Ectodermal cell (in vitro differentiated cells): ENCODE measurements at regions not wholly inside any gene's neighbourhood (a gene's known extent, or its start where the extent isn't known, plus 50 kb on each side); places are given as distances from the start of the nearest gene placed in this dataset.

ENCODE experiments used
- H3K27ac ChIP-seq: 2 replicates; pipeline ENCODE4 v1.7.0; 2013; ENCODE audit warnings: mild to moderate bottlenecking, low read depth, low read length; ENCODE audit not compliant: insufficient read depth, poor library complexity, severe bottlenecking
- H3K27me3 ChIP-seq: 2 replicates; pipeline ENCODE4 v1.7.0; 2013; ENCODE audit warnings: mild to moderate bottlenecking, low read length; ENCODE audit not compliant: insufficient read depth, control insufficient read depth, poor library complexity, severe bottlenecking
- H3K36me3 ChIP-seq: one replicate; pipeline ENCODE4 v1.7.0; 2013; ENCODE audit warnings: low read length; ENCODE audit not compliant: control insufficient read depth, insufficient read depth
- H3K4me1 ChIP-seq: one replicate; pipeline ENCODE4 v1.7.0; 2013; ENCODE audit warnings: low read length; ENCODE audit not compliant: control insufficient read depth, insufficient read depth
- H3K4me3 ChIP-seq: 2 replicates; pipeline ENCODE4 v1.7.0; 2013; ENCODE audit warnings: low read depth, low read length, control low read depth; ENCODE audit not compliant: insufficient read depth
- H3K9me3 ChIP-seq: 2 replicates; pipeline ENCODE4 v1.7.0; 2013; ENCODE audit warnings: mild to moderate bottlenecking, low read length, moderate library complexity; ENCODE audit not compliant: control insufficient read depth
- WGBS, 2 experiments: methylation state at CpG; one replicate each; pipeline ENCODE4 v1.1.7; 2013; ENCODE audit warnings: missing lambda C conversion rate in 2 of 2; 5-methylcytosine and 5-hydroxymethylcytosine counted together

DNA sequence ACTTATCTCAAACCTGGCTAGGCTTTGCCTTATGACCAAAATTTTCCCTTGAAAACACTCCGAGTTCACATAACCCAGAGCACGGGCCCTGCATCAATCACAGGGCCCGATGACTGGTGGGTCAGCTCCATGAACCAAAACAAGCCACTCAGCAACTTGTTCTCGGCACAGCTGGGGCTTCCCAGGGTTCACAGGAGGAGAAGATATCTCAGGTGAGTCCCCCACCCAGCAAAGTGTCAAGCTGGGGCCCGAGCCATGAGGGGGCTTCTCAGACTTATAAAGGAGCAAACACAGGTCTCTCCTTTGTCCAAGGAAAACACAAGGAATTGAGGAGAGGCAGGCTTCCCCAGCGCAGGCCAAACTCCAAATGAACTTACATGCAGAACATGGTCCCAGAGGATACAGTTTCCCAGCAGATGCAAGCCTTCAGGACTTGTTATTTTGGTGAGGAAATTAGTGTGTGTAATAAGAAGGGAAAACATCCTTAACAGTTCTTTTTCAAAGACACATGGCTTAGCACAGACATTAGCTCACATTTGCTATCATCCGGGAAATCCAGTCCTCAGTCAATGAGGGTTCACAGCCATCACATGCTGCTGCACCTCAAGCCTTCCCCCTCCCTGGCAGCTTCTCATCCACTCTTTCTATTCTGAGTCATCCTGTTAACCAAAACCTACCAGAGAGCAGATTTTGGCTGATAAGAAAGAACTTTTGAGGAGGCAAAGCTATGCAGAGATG lies 98.1 kb upstream of the NFIA start:
- H3K27ac ChIP-seq = no peak overlapping the region
- H3K27me3 ChIP-seq = no peaks in the 10 kb centered on the region
- WGBS, 2 experiments = 91 to 93% methylated on average over 7 of the region's 7 CpGs
- H3K4me3 ChIP-seq = no peak overlapping the region
- H3K9me3 ChIP-seq = no peaks in the 10 kb centered on the region
- no peaks in the 10 kb centered on the region for H3K36me3 ChIP-seq
- H3K4me1 ChIP-seq = peaks cover 7% of the 10 kb centered on the region

DNA sequence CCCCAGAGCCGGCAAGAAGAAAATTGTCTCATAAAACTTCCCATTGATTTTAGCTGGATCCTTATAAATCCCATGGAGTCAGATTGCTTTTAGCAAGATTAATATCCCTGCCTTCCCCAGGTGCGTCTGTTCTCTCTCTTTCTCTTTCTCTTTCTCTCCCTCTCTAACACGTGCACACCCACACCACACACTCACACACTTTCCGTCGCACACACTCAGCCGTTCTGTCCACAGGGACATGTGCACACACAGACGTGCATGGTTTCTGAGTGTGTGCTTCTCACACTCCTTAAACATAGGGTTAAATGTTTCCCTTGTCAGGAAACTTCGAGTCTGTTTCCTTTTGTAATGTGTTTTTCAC lies 98.7 kb upstream of the NFIA start:
- Histone ChIP-seq H3K9me3 (no peaks in the 10 kb centered on the region), H3K36me3 (no peaks in the 10 kb centered on the region), H3K4me1 (peaks cover 7% of the 10 kb centered on the region), H3K27ac (no peak overlapping the region), H3K27me3 (no peaks in the 10 kb centered on the region), H3K4me3 (no peak overlapping the region)
- WGBS, 2 experiments = 89 to 90% methylated on average over 8 of the region's 8 CpGs

DNA sequence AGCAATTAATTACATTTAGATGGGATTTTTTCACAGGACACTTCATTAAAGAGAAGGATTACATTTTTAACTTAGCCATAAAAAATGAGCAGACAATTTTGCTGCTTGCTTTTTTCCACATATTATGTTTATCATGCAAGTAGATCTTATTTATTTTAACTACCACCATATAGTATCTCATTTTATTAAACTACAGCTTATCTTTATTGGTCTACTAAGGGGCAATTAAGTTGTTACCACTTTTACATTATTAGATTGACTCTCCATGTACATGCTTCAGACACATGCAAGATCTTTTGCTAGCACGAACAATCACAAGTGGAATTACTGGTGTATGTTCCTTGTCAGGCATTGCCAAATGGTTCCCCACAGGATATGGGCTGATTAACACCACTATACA lies 99.8 kb upstream of the NFIA start:
- H3K27ac ChIP-seq = no peak overlapping the region
- WGBS, 2 experiments = 83 to 90% methylated on average over 1 of the region's 1 CpG
- H3K9me3 ChIP-seq = no peaks in the 10 kb centered on the region
- H3K4me3 ChIP-seq = no peak overlapping the region
- no peaks in the 10 kb centered on the region for H3K4me1 ChIP-seq
- H3K36me3 ChIP-seq = no peaks in the 10 kb centered on the region
- no peaks in the 10 kb centered on the region for H3K27me3 ChIP-seq

DNA sequence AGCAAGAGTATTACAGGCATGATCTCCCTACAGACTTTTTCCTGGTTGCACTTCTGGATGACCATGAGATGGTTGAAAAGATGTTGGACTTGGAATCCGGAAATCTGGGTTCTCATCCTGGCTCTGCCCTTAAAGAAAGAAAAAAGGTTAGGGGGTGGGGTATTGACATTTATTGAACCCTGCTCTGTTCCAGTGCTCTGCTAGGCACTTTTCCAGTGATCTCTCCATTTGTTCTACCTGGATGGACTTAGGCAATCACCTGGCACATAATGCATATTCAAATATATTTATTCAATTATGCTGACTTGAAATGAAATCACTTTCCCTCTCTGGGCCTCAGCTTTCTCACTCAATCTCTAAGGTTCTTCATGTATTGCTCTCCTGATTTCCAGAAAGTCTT lies 101.0 kb upstream of the NFIA start:
- H3K27me3 ChIP-seq = no peaks in the 10 kb centered on the region
- no peaks in the 10 kb centered on the region for H3K36me3 ChIP-seq
- H3K4me3 ChIP-seq = no peak overlapping the region
- no peaks in the 10 kb centered on the region for H3K4me1 ChIP-seq
- no peaks in the 10 kb centered on the region for H3K9me3 ChIP-seq
- no peak overlapping the region for H3K27ac ChIP-seq
- WGBS, 2 experiments = 90 to 95% methylated on average over 1 of the region's 1 CpG

DNA sequence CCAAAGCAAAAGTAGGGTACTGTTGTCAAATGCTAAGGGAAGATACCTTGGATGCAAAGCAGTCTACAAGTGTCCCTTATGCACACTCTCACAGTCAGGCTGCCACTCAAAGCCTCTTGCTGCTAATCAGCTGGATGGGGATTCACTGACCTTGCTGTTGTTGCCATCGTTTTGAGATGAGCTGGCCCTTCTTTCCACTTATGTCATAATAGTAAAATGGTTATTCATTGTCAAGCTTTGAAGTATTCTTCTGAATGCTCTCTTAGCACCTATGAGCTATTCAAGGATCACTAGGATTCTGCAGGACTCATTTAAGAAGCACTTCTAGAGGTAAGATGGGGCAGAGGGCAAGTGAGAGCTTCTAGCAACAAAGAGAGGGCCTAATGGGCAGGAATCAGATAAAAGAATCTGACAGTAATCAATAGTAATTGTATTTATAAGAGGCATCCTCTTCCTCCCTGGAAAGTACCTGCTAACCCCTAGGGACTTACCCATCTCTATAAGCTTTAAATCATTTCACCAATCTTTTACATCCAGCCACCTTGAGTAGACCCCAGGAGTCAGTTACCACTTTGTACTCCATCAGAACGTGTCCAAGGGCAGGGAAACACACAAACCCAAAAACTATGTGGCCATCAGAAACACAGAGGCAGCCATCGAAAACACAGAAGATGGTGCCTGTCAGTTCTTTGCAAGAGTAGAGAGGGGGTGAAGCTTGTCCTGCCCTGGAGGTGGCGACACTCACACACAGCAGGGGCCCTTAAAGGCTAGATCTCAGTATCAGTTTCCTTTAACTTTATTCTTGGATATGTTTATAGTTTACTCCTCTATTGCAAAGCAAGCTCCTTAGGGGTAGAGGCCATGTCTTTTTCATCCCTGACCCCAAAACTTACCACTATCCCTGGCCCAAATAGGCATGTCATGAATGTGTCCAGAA lies 103.7 kb upstream of the NFIA start:
- Histone ChIP-seq H3K4me1 (peaks cover 26% of the 10 kb centered on the region), H3K27ac (no peak overlapping the region), H3K36me3 (no peaks in the 10 kb centered on the region), H3K4me3 (no peak overlapping the region), H3K9me3 (no peaks in the 10 kb centered on the region), H3K27me3 (no peaks in the 10 kb centered on the region)
- WGBS, 2 experiments = 58 to 70% methylated on average over 4 of the region's 4 CpGs

DNA sequence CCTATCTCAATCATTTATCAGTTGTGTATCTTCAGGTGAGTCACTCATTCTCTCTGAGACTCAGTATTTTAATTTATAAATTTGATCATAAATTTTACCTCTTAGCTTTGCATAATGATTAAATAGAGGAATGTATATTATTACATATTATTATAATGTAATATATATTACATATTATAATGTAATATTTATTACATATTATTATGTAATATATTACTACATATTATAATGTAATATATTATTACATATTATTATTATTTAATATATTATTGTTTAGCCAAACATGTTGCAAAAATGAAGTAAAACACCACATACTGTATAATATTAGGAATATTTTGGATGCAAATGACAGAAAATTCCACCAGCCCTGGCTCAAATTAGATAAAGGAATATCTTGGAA lies 104.7 kb upstream of the NFIA start:
- Histone ChIP-seq H3K27ac (no peak overlapping the region), H3K4me1 (peaks cover 30% of the 10 kb centered on the region), H3K4me3 (no peak overlapping the region), H3K36me3 (no peaks in the 10 kb centered on the region), H3K9me3 (no peaks in the 10 kb centered on the region), H3K27me3 (no peaks in the 10 kb centered on the region)

DNA sequence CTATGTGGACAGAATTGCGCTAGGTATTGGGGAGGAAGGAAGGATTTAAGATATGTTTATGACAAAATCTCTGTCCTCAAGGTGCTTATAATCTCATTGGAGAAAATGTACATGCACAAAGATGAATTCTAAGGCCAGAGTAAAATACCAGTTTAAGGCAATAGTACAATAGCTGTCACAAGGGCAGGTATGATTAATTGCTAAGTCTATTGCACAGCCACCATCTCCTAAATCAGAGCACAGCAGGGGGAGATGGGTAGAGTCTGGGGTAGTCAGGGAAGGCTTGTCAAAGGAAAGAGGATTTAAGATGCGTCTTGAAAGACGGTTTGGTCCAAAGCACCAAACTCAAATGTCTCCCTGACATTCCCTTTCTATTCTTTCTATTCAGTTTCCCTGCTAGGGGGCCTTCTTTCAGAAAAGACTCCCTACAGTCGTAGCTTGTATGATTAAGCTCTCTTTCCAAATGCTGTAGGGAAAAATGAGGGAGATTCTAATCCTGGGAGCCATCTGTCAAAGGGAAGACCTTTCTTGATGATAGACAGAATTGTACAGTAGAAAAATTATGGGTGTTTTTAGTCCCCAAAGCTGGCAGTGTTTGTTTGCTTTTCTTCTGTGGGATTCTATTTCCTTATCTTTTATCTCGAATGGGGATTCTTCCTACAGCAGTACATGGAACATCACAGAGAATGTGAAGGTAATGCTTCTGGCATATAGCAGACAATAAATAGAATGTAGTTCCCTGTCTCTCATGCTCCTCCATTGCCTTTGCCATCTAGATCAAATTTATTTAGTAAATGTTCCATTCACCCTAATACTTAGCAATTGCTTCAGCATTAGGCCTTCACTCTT lies 107.6 kb upstream of the NFIA start:
- H3K4me1 ChIP-seq = peaks cover 40% of the 10 kb centered on the region
- no peak overlapping the region for H3K4me3 ChIP-seq
- no peak overlapping the region for H3K27ac ChIP-seq
- H3K27me3 ChIP-seq = peaks cover 9% of the 10 kb centered on the region
- WGBS, 2 experiments = 32 to 33% methylated on average over 5 of the region's 5 CpGs
- H3K36me3 ChIP-seq = no peaks in the 10 kb centered on the region
- no peaks in the 10 kb centered on the region for H3K9me3 ChIP-seq

DNA sequence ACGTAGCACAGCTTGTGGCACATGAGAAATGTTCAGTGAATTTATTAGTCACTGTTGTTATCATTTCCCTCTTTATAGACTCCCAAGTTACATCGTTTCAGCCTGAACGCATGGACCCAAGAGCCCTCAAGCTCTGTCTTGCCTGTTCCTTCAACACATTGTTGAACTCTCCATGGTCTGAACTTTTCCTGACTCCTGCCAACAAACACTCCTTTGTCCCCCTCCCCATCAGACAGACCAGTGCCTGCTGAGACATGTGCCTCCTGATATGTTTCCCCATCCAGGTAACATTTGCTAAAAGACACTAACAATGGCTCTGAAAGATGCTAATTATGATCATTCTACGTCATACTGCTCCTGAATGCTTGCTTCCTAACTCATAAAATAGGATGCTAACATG lies 108.7 kb upstream of the NFIA start:
- WGBS, 2 experiments = 84 to 92% methylated on average over 4 of the region's 4 CpGs
- no peaks in the 10 kb centered on the region for H3K36me3 ChIP-seq
- H3K4me3 ChIP-seq = no peak overlapping the region
- H3K9me3 ChIP-seq = no peaks in the 10 kb centered on the region
- H3K4me1 ChIP-seq = peaks cover 40% of the 10 kb centered on the region
- H3K27me3 ChIP-seq = peaks cover 9% of the 10 kb centered on the region
- no peak overlapping the region for H3K27ac ChIP-seq

DNA sequence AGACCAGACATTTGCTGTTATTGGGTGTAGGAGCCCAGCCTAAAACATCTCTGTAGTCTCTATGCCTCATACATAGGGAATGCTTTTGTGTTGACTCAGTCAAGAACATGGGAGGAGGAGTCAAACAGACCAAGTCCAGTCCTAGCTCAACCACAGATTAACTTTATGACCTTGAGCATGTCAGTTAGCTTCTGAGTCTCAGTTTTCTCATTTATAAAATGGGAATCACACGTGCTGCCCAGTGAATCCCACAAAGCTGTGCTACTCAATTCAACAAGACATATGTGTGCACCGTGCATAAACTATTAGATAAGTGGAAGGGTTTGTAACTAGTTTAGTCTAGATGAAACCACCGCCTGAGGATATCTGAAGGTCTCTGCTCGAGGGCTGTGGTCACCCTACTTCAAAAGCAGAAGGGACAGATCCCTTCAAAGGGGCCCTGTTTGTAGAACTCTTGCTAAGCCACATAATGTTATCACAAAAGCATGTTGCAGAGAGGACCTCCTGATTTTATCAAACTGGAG lies 109.5 kb upstream of the NFIA start:
- Histone ChIP-seq H3K27ac (no peak overlapping the region), H3K27me3 (peaks cover 9% of the 10 kb centered on the region)

More for the DNA sequence above, 109.5 kb upstream of the NFIA start:
- WGBS, 2 experiments = 89 to 94% methylated on average over 4 of the region's 4 CpGs
- no peaks in the 10 kb centered on the region for H3K9me3 ChIP-seq
- H3K36me3 ChIP-seq = no peaks in the 10 kb centered on the region
- H3K4me1 ChIP-seq = peaks cover 40% of the 10 kb centered on the region
- no peak overlapping the region for H3K4me3 ChIP-seq
